GM12891 (cell line): ENCODE measurements at regions not wholly inside any gene's neighbourhood (a gene's known extent, or its start where the extent isn't known, plus 50 kb on each side); places are given as distances from the start of the nearest gene placed in this dataset.

Experiments
- DNase-seq: peaks from one replicate; pipeline ENCODE4 v3.0.0; 2011; ENCODE audit warnings: low spot score; ENCODE audit not compliant: insufficient read length
- FAIRE-seq: peaks from 2 replicates; lab custom pipeline; 2011; peaks lifted over from hg19 to GRCh38; lab: Jason Lieb, UNC
- PAX5 ChIP-seq: IDR thresholded peaks from 2 replicates; pipeline ENCODE4 v1.6.1; 2011; ENCODE audit warnings: low read length, moderate library complexity, mild to moderate bottlenecking; ENCODE audit not compliant: insufficient read depth, severe bottlenecking
- POLR2A ChIP-seq: IDR thresholded peaks from 2 replicates; pipeline ENCODE4 v1.6.1; 2011; ENCODE audit warnings: low read depth, low read length, control low read depth
- POLR2AphosphoS5 ChIP-seq: IDR thresholded peaks from 2 replicates; pipeline ENCODE4 v1.6.1; 2011; ENCODE audit warnings: low read depth, low read length, control low read depth
- POU2F2 ChIP-seq: IDR thresholded peaks from 2 replicates; pipeline ENCODE4 v1.6.1; 2011; ENCODE audit warnings: low read depth, mild to moderate bottlenecking, control low read depth, low read length, moderate library complexity
- SPI1 ChIP-seq: IDR thresholded peaks from 2 replicates; pipeline ENCODE4 v1.6.1; 2011; ENCODE audit warnings: low read depth, low read length, control low read depth
- TAF1 ChIP-seq: IDR thresholded peaks from 2 replicates; pipeline ENCODE4 v1.6.1; 2011; ENCODE audit warnings: low read depth, low read length, control low read depth

DNA sequence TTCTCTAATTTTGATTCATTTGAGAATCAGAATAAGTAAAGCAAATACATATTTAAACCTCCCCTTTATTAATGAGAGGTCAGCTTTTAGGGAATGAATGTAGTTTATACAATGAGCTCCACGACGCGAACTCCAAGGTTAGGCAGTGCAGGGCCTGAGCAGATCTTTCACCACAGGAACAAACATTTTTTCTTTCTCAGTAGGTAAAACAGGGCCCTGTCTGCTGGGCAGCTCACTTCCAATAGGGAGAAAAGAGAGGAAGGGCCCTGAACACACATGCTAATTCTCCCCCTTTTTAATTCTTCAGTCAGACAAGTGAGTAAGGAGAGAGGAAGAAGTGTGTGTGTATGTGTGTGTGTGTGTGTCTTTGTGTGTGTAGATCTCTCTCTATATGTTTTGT lies 682.4 kb upstream of the TMEFF2 start:
- TF ChIP-seq SPI1: no peak
- no peak for TF ChIP-seq PAX5
- TF ChIP-seq TAF1: no peak
- no peak for TF ChIP-seq POU2F2
- TF ChIP-seq POLR2A: no peak
- TF ChIP-seq POLR2AphosphoS5: no peak
- DNase-seq (no peak), FAIRE-seq (no peak)

DNA sequence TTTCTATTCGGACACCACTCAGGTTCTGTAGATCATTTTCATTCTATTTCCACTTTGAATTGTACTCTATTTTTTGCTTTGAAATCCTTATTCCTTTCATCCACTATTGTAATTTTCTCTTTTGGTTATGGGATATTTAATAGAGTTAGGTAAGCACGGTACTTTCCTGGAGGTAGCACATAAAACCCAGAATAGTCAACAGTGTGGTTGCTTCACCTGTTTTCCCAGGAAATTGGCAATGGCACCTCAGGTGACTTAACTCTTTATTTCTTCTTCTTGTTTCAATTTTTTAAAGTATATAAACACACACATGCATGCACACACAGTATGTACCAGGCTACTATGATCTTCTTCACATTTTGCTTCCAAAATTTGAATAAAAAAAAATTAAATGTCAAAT lies 682.0 kb upstream of the TMEFF2 start:
- TF ChIP-seq POLR2A (no peak), POU2F2 (no peak), SPI1 (no peak), TAF1 (no peak), POLR2AphosphoS5 (no peak)
- DNase-seq: no peak
- no peak for FAIRE-seq

DNA sequence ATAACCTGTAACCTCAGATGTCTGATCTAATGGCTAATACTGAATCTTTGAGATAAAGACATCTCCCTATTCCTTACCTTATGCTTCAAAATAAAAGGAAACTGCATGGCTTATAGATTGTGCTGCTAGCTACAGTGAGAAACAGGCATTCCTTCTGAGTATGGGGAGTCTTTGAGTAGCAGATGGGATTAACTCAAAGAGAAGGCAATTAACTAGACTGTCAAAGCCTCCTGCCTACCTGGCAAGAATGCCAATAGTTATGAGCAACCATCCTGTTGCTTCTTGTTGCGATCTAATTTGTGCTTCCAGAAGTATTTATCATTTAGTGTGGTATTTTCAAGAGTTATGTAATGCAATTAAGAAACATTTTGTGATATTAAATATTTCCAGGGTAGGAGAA lies 660.0 kb upstream of the TMEFF2 start:
- TF ChIP-seq SPI1 (no peak), TAF1 (no peak), POLR2AphosphoS5 (no peak), POU2F2 (no peak), PAX5 (no peak), POLR2A (no peak)
- FAIRE-seq (no peak), DNase-seq (no peak)

DNA sequence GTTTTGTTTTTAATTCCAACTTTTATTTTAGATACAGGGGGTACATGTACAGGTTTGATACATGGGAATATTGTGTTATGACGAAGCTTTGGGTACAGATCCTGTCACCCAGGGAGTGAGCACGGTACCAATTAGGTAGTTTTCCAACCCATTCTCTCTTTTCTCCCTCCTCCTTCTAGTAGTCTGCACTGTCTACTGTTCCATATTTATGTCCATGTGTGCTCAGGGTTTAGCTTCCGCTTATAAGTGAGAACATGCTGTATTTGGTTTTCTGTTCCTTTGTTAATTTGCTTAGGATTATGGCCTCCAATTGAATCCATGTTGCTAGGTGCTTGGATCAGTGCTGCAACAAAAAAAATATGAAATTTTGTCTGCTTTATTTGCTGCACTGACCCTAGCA lies 659.3 kb upstream of the TMEFF2 start:
- no peak for FAIRE-seq

DNA sequence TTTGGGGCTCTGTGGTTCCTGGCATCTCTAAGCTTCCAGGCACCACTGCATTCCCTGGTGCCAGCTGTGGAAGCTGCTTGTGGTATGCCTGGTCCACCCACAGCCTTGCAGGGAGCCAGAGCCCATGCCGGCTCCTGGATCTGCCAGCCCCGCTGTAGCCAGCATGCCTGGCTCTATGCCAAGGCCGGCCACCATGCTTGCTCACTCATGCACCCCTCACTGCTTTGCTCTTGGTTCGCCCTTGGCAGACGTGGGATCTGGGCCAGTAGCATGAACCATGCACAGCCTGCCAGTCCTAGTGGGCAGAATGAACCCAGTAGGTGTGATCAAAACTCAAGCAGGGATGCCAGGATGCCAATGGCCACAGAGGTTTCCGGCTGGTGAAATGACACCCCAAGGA lies 634.2 kb upstream of the TMEFF2 start:
- DNase-seq: no peak
- TF ChIP-seq POLR2A (no peak), SPI1 (no peak), POU2F2 (no peak), PAX5 (no peak), POLR2AphosphoS5 (no peak), TAF1 (no peak)
- no peak for FAIRE-seq

More for the DNA sequence above, 659.3 kb upstream of the TMEFF2 start:
- no peak for TF ChIP-seq POLR2A
- no peak for DNase-seq

DNA sequence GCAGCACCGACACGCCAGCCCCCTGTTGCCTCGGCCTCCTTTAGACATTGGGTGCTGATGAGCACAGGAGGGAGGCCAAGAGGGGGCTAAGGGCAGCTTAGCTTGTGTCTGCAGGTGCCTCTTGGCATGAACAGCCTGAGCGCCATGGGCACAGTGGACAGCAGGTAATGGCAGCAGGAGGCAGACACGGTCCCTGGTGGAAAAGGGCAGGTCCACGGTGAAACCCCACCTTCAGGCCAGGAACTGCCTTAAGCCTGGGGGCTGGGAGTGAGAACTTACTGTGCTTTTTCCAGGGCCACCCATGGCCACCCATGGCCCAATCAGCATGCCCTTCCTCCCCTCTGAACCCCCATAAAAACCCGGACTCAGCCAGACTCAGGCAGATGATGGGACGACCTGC lies 633.4 kb upstream of the TMEFF2 start:
- DNase-seq (no peak), FAIRE-seq (no peak)
- TF ChIP-seq POLR2AphosphoS5: no peak

DNA sequence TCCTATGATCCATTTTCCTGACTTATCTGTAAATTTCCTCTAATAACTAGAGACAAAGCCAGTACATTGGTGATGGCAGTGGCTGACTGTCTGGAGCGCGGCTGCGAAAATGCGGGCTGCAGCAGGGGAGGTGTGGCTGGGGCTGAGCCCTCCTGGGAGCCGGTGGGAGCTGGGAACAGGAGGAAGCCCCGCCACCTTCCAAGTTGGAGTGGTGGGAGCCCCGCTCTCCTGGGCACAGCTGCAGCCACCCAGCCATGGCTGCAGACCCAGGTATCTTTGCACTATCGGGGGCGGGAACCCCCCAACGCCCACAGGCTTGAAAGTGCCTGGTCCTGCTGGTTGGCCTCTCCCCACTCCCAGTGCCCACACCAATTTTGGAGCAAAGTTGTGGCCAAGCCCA lies 633.0 kb upstream of the TMEFF2 start:
- TF ChIP-seq POU2F2: no peak
- no peak for TF ChIP-seq POLR2AphosphoS5
- no peak for TF ChIP-seq SPI1
- TF ChIP-seq PAX5: no peak
- TF ChIP-seq TAF1: no peak
- TF ChIP-seq POLR2A: no peak
- DNase-seq: no peak
- no peak for FAIRE-seq

DNA sequence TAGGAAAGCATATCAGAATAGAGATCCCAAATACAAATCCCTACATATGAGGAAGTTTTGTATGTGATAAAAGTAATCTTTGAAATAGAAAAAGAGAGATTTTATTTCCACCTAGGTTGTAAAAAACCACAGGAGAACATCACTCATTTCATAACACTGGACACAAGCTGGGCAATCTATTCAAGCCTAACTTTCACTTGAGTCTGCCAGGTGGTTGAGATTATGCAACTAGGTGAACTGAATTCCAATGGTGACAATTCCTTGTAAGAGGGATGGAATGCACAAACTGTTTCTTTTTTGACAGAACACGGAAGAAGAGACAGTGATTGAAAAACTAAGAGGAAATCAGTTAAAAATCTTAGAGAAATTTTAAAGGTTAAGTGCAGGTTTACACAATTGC lies 619.6 kb upstream of the TMEFF2 start:
- TF ChIP-seq POLR2A: no peak
- TF ChIP-seq TAF1: no peak
- TF ChIP-seq POLR2AphosphoS5: no peak
- TF ChIP-seq PAX5: no peak
- no peak for TF ChIP-seq SPI1
- no peak for TF ChIP-seq POU2F2
- no peak for FAIRE-seq
- DNase-seq: no peak

DNA sequence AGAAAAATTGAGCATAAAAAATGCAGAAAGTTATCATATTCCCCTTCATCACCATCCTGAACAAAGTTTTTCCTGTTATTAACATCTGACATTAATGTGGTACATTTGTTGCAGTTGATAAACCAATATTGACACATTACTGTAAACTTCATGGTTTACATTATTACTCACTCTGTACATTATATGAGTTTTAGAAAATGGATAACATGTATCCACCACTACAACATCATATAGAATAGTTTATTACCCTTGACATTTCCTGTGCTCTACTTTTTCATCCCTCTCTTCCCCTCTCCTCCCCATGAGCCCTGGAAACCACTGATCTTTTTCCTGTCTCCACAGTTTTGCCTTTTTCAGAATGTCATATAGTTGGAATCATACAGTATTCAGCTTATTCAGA lies 618.6 kb upstream of the TMEFF2 start:
- no peak for FAIRE-seq
- DNase-seq: no peak
- TF ChIP-seq POLR2A: no peak
- no peak for TF ChIP-seq POU2F2
- no peak for TF ChIP-seq TAF1
- TF ChIP-seq POLR2AphosphoS5: no peak
- TF ChIP-seq PAX5: no peak
- no peak for TF ChIP-seq SPI1

DNA sequence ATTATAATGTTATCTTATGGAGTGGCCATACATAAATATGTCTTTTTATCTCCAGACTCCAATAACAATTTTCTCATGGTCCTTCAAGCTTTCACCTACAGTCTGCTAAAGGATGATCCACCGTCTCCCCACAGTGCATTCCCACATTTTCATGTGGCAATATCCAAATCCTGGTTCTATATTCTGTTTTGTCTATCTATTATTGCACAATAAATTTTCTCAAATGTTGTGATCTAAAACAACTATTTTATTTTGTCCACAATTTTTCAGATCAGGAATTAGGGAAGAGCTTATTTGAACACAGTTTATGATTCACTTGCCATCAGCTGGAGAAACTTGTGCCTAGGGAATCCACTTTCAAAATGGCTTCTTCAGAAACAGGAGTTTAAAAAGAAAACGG lies 614.4 kb upstream of the TMEFF2 start:
- FAIRE-seq (no peak), DNase-seq (no peak)
- TF ChIP-seq PAX5: no peak
- TF ChIP-seq POU2F2: no peak
- no peak for TF ChIP-seq SPI1
- TF ChIP-seq POLR2A: no peak
- no peak for TF ChIP-seq TAF1
- no peak for TF ChIP-seq POLR2AphosphoS5
